GM23338 (cell line): ENCODE measurements at regions not wholly inside any gene's neighbourhood (a gene's known extent, or its start where the extent isn't known, plus 50 kb on each side); places are given as distances from the start of the nearest gene placed in this dataset.

Experiments
- CREB1 ChIP-seq: fragments of 250-450 bp; sonication (Bioruptor Pico); IDR thresholded peaks from 2 replicates; pipeline ENCODE4 v1.5.0; 2020; ENCODE audit warnings: low read depth, mild to moderate bottlenecking, moderate library complexity
- EZH2 ChIP-seq: fragments of 200-600 bp; sonication (generic); IDR thresholded peaks from one replicate; pipeline ENCODE4 v1.8.0; 2017; ENCODE audit warnings: antibody characterized with exemption, mild to moderate bottlenecking, low read depth; ENCODE audit not compliant: unreplicated experiment
- EZH2phosphoT487 ChIP-seq: fragments of 200-600 bp; sonication (generic); IDR thresholded peaks from one replicate; pipeline ENCODE4 v1.8.1; 2018; ENCODE audit warnings: antibody characterized with exemption; ENCODE audit not compliant: unreplicated experiment
- JUNB ChIP-seq: IDR thresholded peaks from one replicate; pipeline ENCODE4 v1.6.1; 2016; ENCODE audit warnings: antibody characterized with exemption; ENCODE audit not compliant: unreplicated experiment
- NANOG ChIP-seq: IDR thresholded peaks from 2 replicates; pipeline ENCODE4 v1.6.1; 2016; ENCODE audit warnings: antibody characterized with exemption, borderline replicate concordance
- POLR2AphosphoS5 ChIP-seq: IDR thresholded peaks from 2 replicates; pipeline ENCODE4 v1.6.1; 2016; ENCODE audit warnings: antibody characterized with exemption, low read depth
- STAT1 ChIP-seq: IDR thresholded peaks from one replicate; pipeline ENCODE4 v1.6.1; 2016; ENCODE audit warnings: antibody characterized with exemption; ENCODE audit not compliant: unreplicated experiment
- ZNF114 ChIP-seq: fragments of 250-450 bp; sonication (Bioruptor Pico); IDR thresholded peaks from 2 replicates; pipeline ENCODE4 v1.5.0; 2020; ENCODE audit warnings: mild to moderate bottlenecking, moderate library complexity
- ZNF331 ChIP-seq: fragments of 250-450 bp; sonication (Bioruptor Pico); IDR thresholded peaks from 2 replicates; pipeline ENCODE4 v1.5.0; 2020; ENCODE audit warnings: low read depth, mild to moderate bottlenecking, moderate library complexity
- TF ChIP-seq, protein P1 (sequence below), 2 experiments: fragments of 200-600 bp in 1 of 2; sonication (generic) in 1 of 2; conservative IDR thresholded peaks; 2 replicates each; pipeline versions ENCODE4 v1.5.1 to v1.6.1; 2016 to 2017; ENCODE audit warnings: antibody characterized with exemption in 2 of 2, low read depth in 2 of 2, mild to moderate bottlenecking in 2 of 2, moderate library complexity in 1 of 2
- TF ChIP-seq, protein P2 (sequence below): IDR thresholded peaks from one replicate; pipeline ENCODE4 v1.6.1; 2018; ENCODE audit warnings: antibody characterized with exemption; ENCODE audit not compliant: unreplicated experiment
- TF ChIP-seq, protein P3 (sequence below): IDR thresholded peaks from 2 replicates; pipeline ENCODE4 v1.6.1; 2016; ENCODE audit warnings: antibody characterized with exemption

DNA sequence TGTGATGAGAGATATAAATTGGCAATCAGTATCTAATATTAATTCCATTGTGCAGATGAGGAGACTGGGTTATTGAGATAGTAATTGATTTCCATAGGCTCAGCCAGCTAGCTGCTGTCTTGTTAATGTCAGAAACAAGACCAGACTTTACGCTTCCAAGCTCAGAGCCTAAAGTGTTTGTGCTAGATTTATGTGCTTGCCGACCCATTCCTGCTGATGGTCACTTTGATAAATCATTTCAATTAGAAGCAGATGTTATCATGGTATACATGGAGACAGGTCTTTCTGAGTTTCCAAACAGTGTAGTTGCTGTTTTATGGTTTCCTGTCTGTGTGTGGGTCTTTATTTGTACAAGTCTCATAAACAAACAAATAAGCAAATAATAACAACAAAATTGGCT lies 92.8 kb downstream of the AQP4 start:
- TF ChIP-seq, protein P1, sequence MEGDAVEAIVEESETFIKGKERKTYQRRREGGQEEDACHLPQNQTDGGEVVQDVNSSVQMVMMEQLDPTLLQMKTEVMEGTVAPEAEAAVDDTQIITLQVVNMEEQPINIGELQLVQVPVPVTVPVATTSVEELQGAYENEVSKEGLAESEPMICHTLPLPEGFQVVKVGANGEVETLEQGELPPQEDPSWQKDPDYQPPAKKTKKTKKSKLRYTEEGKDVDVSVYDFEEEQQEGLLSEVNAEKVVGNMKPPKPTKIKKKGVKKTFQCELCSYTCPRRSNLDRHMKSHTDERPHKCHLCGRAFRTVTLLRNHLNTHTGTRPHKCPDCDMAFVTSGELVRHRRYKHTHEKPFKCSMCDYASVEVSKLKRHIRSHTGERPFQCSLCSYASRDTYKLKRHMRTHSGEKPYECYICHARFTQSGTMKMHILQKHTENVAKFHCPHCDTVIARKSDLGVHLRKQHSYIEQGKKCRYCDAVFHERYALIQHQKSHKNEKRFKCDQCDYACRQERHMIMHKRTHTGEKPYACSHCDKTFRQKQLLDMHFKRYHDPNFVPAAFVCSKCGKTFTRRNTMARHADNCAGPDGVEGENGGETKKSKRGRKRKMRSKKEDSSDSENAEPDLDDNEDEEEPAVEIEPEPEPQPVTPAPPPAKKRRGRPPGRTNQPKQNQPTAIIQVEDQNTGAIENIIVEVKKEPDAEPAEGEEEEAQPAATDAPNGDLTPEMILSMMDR (conservative IDR thresholded peaks at IDR 0.05; ENCODE audit: low read depth in 2 of 2): no peak
- TF ChIP-seq EZH2: no peak
- no peak for TF ChIP-seq EZH2phosphoT487
- TF ChIP-seq POLR2AphosphoS5: no peak
- TF ChIP-seq ZNF114 (CRISPR knock-in tag): no peak
- TF ChIP-seq JUNB: no peak
- TF ChIP-seq, protein P2, sequence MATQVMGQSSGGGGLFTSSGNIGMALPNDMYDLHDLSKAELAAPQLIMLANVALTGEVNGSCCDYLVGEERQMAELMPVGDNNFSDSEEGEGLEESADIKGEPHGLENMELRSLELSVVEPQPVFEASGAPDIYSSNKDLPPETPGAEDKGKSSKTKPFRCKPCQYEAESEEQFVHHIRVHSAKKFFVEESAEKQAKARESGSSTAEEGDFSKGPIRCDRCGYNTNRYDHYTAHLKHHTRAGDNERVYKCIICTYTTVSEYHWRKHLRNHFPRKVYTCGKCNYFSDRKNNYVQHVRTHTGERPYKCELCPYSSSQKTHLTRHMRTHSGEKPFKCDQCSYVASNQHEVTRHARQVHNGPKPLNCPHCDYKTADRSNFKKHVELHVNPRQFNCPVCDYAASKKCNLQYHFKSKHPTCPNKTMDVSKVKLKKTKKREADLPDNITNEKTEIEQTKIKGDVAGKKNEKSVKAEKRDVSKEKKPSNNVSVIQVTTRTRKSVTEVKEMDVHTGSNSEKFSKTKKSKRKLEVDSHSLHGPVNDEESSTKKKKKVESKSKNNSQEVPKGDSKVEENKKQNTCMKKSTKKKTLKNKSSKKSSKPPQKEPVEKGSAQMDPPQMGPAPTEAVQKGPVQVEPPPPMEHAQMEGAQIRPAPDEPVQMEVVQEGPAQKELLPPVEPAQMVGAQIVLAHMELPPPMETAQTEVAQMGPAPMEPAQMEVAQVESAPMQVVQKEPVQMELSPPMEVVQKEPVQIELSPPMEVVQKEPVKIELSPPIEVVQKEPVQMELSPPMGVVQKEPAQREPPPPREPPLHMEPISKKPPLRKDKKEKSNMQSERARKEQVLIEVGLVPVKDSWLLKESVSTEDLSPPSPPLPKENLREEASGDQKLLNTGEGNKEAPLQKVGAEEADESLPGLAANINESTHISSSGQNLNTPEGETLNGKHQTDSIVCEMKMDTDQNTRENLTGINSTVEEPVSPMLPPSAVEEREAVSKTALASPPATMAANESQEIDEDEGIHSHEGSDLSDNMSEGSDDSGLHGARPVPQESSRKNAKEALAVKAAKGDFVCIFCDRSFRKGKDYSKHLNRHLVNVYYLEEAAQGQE: no peak
- TF ChIP-seq NANOG: no peak
- TF ChIP-seq, protein P3, sequence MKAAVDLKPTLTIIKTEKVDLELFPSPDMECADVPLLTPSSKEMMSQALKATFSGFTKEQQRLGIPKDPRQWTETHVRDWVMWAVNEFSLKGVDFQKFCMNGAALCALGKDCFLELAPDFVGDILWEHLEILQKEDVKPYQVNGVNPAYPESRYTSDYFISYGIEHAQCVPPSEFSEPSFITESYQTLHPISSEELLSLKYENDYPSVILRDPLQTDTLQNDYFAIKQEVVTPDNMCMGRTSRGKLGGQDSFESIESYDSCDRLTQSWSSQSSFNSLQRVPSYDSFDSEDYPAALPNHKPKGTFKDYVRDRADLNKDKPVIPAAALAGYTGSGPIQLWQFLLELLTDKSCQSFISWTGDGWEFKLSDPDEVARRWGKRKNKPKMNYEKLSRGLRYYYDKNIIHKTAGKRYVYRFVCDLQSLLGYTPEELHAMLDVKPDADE: no peak
- no peak for TF ChIP-seq STAT1
- no peak for TF ChIP-seq CREB1
- no peak for TF ChIP-seq ZNF331
